Gastrocnemius medialis (tissue), 4 donors: ENCODE measurements at regions not wholly inside any gene's neighbourhood (a gene's known extent, or its start where the extent isn't known, plus 50 kb on each side); places are given as distances from the start of the nearest gene placed in this dataset.

Experiments
- POLR2A ChIP-seq, 2 donors: fragments of 450-650 bp; IDR thresholded peaks; one replicate each; pipeline ENCODE4 v1.6.1; 2017; ENCODE audit warnings: antibody characterized with exemption in 2 of 2, mild to moderate bottlenecking in 2 of 2, moderate library complexity in 2 of 2
- TF ChIP-seq, protein P1 (sequence below), 5 experiments: fragments of 450-650 bp in 3 of 5; fragments of 200-600 bp in 2 of 5; sonication (generic) in 2 of 5; IDR thresholded peaks in 4 of 5; conservative IDR thresholded peaks in 1 of 5; 1 replicate in 4 of 5; 2 replicates in 1 of 5; pipeline ENCODE4 v1.5.1; 2016 to 2019; ENCODE audit warnings: antibody characterized with exemption in 5 of 5, mild to moderate bottlenecking in 3 of 5, moderate library complexity in 3 of 5

DNA sequence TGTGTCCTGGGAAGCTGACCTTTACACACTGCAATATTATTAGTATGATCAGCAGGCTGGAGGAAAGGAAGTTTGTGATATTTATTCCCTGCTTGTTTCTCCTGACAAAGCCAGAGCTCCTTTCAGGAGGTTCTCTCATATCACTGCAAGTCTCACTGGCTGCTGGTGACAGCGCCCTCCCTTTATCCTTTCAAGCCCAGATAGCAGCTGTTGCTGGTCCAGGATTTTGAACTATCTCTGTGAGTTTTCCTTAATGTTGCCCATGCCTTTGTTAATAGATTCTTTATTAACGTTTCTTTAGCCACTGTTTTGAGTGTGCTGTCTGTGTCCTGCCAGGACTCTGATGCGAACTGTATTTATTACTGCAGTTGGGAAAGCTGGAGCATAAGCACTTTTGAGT lies 518.7 kb downstream of the C4orf33 start:
- TF ChIP-seq, protein P1, sequence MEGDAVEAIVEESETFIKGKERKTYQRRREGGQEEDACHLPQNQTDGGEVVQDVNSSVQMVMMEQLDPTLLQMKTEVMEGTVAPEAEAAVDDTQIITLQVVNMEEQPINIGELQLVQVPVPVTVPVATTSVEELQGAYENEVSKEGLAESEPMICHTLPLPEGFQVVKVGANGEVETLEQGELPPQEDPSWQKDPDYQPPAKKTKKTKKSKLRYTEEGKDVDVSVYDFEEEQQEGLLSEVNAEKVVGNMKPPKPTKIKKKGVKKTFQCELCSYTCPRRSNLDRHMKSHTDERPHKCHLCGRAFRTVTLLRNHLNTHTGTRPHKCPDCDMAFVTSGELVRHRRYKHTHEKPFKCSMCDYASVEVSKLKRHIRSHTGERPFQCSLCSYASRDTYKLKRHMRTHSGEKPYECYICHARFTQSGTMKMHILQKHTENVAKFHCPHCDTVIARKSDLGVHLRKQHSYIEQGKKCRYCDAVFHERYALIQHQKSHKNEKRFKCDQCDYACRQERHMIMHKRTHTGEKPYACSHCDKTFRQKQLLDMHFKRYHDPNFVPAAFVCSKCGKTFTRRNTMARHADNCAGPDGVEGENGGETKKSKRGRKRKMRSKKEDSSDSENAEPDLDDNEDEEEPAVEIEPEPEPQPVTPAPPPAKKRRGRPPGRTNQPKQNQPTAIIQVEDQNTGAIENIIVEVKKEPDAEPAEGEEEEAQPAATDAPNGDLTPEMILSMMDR (IDR thresholded peaks at IDR 0.05 in 4 of 5, conservative IDR thresholded peaks at IDR 0.05 in 1 of 5): no peak
- TF ChIP-seq POLR2A (IDR thresholded peaks at IDR 0.05): no peak
